ENCODE measurements at regions not wholly inside any gene's neighbourhood (a gene's known extent, or its start where the extent isn't known, plus 50 kb on each side); places are given as distances from the start of the nearest gene placed in this dataset.
"Not testable (repeated sequence)": the region's sequence is repeated elsewhere in the genome, so short reads cannot be mapped to it uniquely, and the experiment has no call there.

DNA sequence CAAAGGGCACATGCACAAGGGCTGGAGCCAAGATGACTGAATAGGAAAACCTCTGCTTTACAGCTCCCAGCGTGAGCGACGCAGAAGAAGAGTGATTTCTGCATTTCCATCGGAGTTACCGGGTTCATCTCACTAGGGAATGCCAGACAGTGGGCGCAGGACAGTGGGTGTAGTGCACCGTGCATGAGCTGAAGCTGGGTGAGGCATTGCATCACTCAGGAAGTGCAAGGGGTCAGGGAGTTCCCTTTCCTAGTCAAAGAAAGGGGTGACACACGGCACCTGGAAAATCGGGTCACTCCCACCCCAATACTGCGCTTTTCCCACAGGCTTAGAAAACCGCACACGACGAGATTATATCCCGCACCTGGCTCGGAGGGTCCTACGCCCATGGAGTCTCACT, 64.5 kb upstream of the HTR1E start:
- H3K4me1 Mint-ChIP-seq; H3K36me3 Mint-ChIP-seq (ENCODE audit: low read depth); DNase-seq; H3K27me3 Mint-ChIP-seq; H3K27ac Mint-ChIP-seq; H3K4me3 Mint-ChIP-seq; POLR2A ChIA-PET; CTCF ChIA-PET: not testable (repeated sequence)
- peaks cover 16% of the 10 kb centered on the region for H3K9me3 Mint-ChIP-seq

DNA sequence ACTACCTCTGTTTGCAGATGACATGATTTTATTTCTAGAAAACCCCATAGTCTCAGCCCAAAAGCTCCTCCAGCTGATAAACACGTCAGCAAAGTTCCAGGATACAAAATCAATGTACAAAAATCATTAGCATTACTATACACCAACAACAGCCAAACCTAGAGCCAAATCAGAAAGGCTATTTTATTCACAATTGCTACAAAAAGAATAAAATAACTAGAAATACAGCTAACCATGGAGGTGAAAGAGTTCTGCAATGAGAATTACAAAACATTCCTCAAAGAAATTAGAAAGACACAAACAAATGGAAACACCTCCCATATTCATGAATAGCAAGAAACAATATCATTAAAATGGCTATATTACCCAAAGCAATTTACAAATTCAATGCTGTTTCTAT, 65.6 kb upstream of the HTR1E start:
- H3K4me1 Mint-ChIP-seq = no peaks in the 10 kb centered on the region
- CTCF ChIA-PET = no interaction called here

DNA sequence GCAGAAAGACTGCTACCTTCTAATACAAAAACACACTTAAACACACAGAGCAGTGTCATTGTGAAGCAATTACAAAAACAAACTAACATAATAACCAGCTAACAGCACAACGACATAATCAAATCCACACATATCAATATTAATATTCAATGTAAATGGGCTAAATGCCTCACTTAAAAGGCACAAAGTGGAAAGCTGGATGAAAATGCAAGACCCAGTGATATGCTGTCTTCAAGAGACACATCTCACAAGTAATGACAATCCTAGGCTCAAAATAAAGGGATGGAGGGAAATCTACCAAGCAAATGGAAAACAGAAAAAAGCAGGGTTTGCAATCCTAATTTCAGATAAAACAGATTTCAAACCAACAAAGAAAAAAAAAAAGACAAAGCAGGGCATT, 67.8 kb upstream of the HTR1E start:
- Mint-ChIP-seq H3K27ac (no peak overlapping the region), H3K4me1 (no peaks in the 10 kb centered on the region), H3K36me3 (ENCODE audit: low read depth) (no peaks in the 10 kb centered on the region), H3K27me3 (no peaks in the 10 kb centered on the region), H3K4me3 (no peak overlapping the region), H3K9me3 (peaks cover 16% of the 10 kb centered on the region)
- CTCF ChIA-PET = no interaction called here
- POLR2A ChIA-PET = no interaction called here
- no peak for DNase-seq

More for the DNA sequence above, 65.6 kb upstream of the HTR1E start:
- Mint-ChIP-seq H3K9me3 (peaks cover 16% of the 10 kb centered on the region), H3K36me3 (ENCODE audit: low read depth) (no peaks in the 10 kb centered on the region), H3K27ac (no peak overlapping the region), H3K27me3 (no peaks in the 10 kb centered on the region), H3K4me3 (no peak overlapping the region)
- no peak for DNase-seq
- POLR2A ChIA-PET = no interaction called here

DNA sequence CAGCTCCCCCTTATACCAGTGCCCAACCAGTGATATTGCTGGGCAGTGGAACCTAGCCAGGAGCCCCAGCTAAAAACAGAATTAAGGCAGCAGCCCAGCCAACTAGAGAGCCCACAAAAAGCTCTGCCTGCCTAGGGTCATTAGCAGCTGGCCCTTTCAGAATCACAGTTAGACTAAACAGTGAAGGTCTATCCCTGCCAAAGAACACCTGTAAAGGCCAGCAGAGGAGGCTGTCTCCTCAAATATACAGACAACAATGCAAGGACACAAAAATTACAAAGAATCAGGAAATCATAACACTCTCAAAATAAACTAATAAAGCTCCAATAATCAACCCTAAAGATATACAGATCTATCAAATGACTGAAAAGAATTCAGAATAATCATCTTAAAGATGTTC, 77.8 kb upstream of the HTR1E start:
- Mint-ChIP-seq H3K27ac (no peak overlapping the region), H3K4me1 (no peaks in the 10 kb centered on the region), H3K9me3 (no peaks in the 10 kb centered on the region), H3K27me3 (no peaks in the 10 kb centered on the region), H3K36me3 (ENCODE audit: low read depth) (no peaks in the 10 kb centered on the region), H3K4me3 (no peak overlapping the region)
- no peak for DNase-seq
- CTCF ChIA-PET = no interaction called here
- POLR2A ChIA-PET = no interaction called here

DNA sequence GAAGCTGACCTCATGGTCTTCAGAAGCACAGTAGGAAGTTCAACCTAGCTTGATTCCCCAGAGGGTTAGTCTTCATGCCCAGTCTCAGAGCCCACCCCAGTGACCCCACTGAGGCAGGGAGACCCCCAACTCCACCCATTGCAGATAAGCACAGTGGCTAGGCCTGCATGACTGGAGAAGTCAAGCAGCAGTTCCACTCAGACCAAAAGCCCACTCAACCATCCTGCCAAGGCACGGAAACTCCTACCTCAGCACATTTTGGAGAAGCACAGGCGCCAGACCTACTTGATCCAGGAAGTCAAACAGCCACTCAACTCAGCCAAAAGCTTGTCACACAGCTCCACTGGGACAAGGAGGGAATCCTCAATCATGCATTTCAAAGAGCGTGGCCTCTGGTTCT, 78.4 kb upstream of the HTR1E start:
- Mint-ChIP-seq H3K27me3 (no peaks in the 10 kb centered on the region), H3K4me3 (no peak overlapping the region), H3K9me3 (no peaks in the 10 kb centered on the region), H3K27ac (no peak overlapping the region), H3K36me3 (ENCODE audit: low read depth) (no peaks in the 10 kb centered on the region), H3K4me1 (no peaks in the 10 kb centered on the region)
- POLR2A ChIA-PET = no interaction called here
- DNase-seq = no peak
- CTCF ChIA-PET = no interaction called here

DNA sequence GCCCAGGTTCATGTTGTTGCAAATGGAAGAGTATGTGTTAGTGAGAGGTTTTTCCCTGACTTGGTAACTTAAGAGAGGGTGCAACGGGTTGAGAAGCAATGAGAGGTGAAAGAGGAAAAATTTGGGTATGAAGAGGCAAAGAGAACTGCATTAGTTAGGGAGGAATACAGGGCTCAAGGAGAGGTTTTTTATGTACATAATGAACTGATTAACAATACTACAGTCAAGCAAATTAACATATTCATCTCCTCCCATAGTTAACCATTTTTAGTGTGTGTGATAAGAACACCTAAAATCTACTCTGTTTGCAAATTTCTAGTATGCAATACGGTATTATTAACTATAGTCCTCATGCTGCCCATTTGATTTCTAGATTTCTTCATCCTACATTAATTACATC, 79.5 kb upstream of the HTR1E start:
- POLR2A ChIA-PET = no interaction called here
- H3K4me3 Mint-ChIP-seq = no peak overlapping the region
- no peaks in the 10 kb centered on the region for H3K4me1 Mint-ChIP-seq
- H3K27ac Mint-ChIP-seq = no peak overlapping the region
- H3K36me3 Mint-ChIP-seq (ENCODE audit: low read depth) = no peaks in the 10 kb centered on the region
- no peak for DNase-seq
- CTCF ChIA-PET = no interaction called here
- no peaks in the 10 kb centered on the region for H3K9me3 Mint-ChIP-seq
- no peaks in the 10 kb centered on the region for H3K27me3 Mint-ChIP-seq

DNA sequence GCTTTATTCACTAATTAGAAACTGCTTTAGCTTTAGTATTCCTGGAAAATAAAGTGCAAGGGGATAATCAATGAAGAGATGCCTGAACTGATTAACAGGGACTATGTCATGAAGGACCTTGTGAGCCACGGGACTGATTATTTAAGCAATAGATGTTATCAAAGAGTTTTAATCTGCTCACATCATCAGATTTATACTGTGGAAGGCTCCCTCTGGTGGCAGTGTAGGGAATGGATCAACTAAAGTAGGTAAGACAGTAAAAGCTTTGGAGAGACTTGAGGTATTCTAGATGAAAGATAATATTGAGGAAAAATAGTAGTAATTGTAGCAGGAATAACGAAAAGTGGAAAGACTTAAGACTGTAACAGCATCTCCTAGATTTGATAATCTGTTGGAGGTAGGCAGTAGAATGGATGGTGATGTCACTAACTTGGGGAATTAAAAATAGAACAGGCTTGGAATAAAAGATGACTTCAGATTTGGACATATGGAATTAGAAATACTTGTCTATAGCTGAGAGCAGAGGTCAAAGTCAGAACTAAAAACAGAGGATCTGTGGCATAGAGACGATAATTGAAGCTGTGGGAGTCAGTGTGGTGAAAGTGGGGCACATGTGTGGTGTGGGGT, 80.3 kb upstream of the HTR1E start:
- Mint-ChIP-seq H3K27ac (no peak overlapping the region), H3K36me3 (ENCODE audit: low read depth) (no peaks in the 10 kb centered on the region), H3K27me3 (no peaks in the 10 kb centered on the region), H3K4me3 (no peak overlapping the region), H3K9me3 (no peaks in the 10 kb centered on the region), H3K4me1 (no peaks in the 10 kb centered on the region)
- peak; percentile 46 for DNase-seq
- ChIA-PET POLR2A (no interaction called here), CTCF (no interaction called here)

DNA sequence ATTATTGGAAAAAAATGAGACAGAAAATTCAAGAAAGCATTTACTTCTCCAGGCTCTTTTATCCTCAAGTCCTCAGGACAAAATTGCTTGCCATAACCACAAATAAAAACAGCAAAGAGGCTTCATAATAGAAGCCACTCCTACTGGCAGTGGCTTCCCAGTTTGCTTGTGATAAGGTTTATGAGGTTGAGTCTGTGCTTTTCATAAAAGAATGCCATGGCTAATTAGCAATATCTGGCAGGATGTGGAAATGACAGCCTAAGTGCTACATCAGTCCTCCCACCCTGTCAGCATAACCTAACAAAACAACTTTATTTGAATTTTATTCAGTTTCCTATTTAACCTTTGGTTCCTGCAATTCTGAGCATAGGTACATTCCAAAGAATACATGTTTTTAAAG, 80.9 kb upstream of the HTR1E start:
- Mint-ChIP-seq H3K4me3 (no peak overlapping the region), H3K36me3 (ENCODE audit: low read depth) (no peaks in the 10 kb centered on the region), H3K27me3 (no peaks in the 10 kb centered on the region), H3K9me3 (no peaks in the 10 kb centered on the region), H3K27ac (no peak overlapping the region), H3K4me1 (no peaks in the 10 kb centered on the region)
- no peak for DNase-seq
- CTCF ChIA-PET = no interaction called here
- POLR2A ChIA-PET = no interaction called here

DNA sequence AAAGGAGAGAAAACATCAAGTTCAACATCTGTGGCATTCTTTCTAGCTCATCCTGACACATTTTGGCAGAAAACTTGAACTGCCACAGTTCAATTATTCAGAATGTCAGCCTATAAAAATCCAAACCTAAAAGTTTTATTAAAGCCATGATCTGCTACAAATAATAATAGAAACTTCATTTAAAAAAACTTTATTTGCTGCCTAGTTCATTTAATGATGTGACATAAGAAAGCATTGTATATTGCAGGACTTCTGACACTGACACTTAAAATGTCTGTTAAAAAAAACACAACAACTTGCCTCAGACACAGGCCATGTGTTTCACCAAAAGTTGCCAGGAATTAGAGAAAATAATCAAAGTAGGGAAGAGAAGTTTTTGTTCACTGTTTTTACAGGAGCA, 88.3 kb upstream of the HTR1E start:
- Mint-ChIP-seq H3K4me3 (no peak overlapping the region), H3K27me3 (no peaks in the 10 kb centered on the region), H3K9me3 (no peaks in the 10 kb centered on the region), H3K4me1 (no peaks in the 10 kb centered on the region), H3K36me3 (ENCODE audit: low read depth) (no peaks in the 10 kb centered on the region), H3K27ac (no peak overlapping the region)
- ChIA-PET CTCF (no interaction called here), POLR2A (no interaction called here)
- DNase-seq = no peak

DNA sequence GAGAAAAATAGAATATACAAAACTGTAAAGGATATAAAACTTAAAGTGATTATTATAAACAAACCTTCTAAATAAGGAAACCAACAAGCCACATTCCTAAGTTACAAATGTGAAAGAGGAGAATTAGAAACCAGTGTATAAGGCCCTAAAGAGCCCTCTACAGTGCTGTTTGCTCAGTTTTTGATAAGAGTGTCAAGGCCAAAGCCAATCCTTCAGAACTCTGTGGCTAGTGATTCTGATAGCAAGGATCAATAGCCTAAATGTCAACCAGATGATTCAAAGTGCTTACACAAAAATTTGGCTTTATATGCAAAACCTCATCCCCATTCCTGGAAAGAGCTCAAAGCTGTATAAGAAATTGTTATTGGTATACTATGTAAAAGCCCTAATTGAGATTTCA, 104.6 kb upstream of the HTR1E start:
- Mint-ChIP-seq H3K27ac (no peak overlapping the region), H3K36me3 (ENCODE audit: low read depth) (no peaks in the 10 kb centered on the region), H3K27me3 (no peaks in the 10 kb centered on the region), H3K9me3 (no peaks in the 10 kb centered on the region), H3K4me3 (no peak overlapping the region), H3K4me1 (no peaks in the 10 kb centered on the region)
- CTCF ChIA-PET = no interaction called here
- POLR2A ChIA-PET = no interaction called here
- no peak for DNase-seq

DNA sequence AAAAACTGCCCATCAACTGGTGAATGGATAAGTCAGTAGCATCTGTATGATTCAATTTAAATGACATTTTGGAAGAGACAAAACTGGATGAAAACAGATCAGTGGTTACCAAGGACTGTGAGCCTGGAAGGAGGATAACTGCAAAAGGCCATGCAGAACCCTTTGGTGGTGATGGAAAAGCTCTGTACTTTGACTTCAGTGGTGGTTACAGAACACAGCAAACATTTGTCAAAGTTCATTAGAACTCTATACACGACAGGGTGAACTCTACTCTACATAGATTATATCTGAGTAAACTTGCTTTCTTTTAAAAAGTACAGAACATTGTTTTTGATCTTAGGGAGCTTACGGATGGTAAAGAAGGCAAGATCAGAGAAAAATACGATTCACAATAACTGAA, 111.9 kb upstream of the HTR1E start:
- no peak overlapping the region for H3K4me3 Mint-ChIP-seq
- DNase-seq = no peak
- CTCF ChIA-PET = no interaction called here
- H3K9me3 Mint-ChIP-seq = no peaks in the 10 kb centered on the region
- no peaks in the 10 kb centered on the region for H3K27me3 Mint-ChIP-seq
- no peak overlapping the region for H3K27ac Mint-ChIP-seq
- no peaks in the 10 kb centered on the region for H3K4me1 Mint-ChIP-seq
- POLR2A ChIA-PET = no interaction called here
- H3K36me3 Mint-ChIP-seq (ENCODE audit: low read depth) = no peaks in the 10 kb centered on the region

DNA sequence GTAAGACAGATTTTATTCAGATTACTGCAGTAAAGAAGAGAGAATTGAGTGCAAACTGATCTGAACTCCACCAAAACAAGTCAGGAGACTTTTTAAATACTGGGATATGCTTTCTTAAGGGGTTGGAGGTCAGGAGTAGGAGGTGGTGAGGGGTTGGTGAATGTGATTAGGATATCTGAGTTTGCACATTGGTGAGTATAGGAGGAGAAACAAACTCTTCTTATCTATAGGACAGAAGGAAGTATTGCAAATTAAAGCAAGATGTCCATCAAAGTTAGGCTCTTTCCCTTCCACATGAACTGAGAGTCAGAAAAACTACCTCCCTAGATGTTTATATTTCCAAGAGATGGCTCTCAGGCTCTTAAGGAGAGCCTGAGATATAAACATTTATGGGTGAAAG, 114.6 kb upstream of the HTR1E start:
- H3K9me3 Mint-ChIP-seq = no peaks in the 10 kb centered on the region
- ChIA-PET POLR2A (no interaction called here), CTCF (no interaction called here)
- H3K27me3 Mint-ChIP-seq = no peaks in the 10 kb centered on the region
- no peaks in the 10 kb centered on the region for H3K4me1 Mint-ChIP-seq
- no peak for DNase-seq
- no peak overlapping the region for H3K27ac Mint-ChIP-seq
- no peaks in the 10 kb centered on the region for H3K36me3 Mint-ChIP-seq (ENCODE audit: low read depth)
- no peak overlapping the region for H3K4me3 Mint-ChIP-seq

DNA sequence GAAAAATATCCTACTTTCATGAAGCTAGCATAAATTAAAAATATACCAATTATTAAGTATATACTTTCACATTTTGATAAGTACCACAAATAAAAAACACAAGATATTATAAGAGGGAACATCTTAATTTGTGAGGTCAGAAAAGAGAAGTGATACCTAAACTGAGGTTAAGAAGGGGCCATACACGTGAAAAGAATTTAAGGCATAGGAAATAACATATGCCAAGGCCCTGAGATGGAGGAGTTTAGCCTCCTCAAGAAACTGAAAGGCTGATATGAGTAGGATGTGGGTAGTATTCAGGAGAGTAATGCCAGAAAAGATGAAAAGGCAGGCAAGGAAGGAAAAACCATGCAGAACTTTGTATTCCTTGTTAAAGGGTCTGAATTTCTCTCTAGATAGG, 116.6 kb upstream of the HTR1E start:
- no peak overlapping the region for H3K4me3 Mint-ChIP-seq
- no peak overlapping the region for H3K27ac Mint-ChIP-seq
- ChIA-PET CTCF (no interaction called here), POLR2A (no interaction called here)
- H3K9me3 Mint-ChIP-seq = no peaks in the 10 kb centered on the region
- no peaks in the 10 kb centered on the region for H3K4me1 Mint-ChIP-seq
- DNase-seq = no peak
- no peaks in the 10 kb centered on the region for H3K27me3 Mint-ChIP-seq
- no peaks in the 10 kb centered on the region for H3K36me3 Mint-ChIP-seq (ENCODE audit: low read depth)

DNA sequence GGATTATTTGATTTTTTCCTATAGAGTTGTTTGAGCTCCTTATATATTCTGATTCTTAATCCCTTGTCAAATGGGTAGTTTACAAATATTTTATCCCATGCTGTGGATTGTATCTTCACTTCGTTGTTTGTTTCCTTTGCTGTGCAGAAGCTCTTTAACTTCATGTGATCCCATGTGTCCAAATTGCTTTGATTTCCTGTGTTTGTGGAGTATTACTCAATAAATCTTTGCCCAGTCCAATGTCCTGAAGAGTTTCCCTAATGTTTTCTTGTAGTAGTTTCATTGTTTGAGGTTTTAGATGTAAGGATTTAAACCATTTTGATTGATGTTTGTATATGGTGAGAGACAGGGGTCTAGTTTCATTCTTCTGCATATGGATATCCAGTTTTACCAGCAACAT, 143.7 kb upstream of the HTR1E start:
- Mint-ChIP-seq H3K4me1 (no peaks in the 10 kb centered on the region), H3K27me3 (no peaks in the 10 kb centered on the region), H3K4me3 (no peak overlapping the region), H3K36me3 (ENCODE audit: low read depth) (no peaks in the 10 kb centered on the region), H3K9me3 (peaks cover 2% of the 10 kb centered on the region), H3K27ac (no peak overlapping the region)
- ChIA-PET POLR2A (no interaction called here), CTCF (no interaction called here)
- no peak for DNase-seq

DNA sequence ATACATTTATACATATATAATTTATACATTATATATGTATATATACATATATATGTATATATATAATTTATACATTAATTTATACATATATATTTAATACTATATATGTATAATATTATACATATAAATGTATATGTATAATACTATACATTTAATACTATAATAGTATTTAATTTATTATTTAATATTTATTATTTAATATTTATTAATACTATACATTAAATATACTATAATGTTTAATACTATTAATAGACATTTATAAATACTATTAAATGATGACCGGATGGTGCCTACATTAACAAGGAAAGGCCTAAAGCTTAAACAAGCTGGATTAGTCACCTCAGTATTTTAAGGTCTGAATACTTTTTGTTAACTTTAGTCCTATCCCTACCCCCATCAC, 145.9 kb upstream of the HTR1E start:
- DNase-seq = no peak
- no peaks in the 10 kb centered on the region for H3K36me3 Mint-ChIP-seq (ENCODE audit: low read depth)
- H3K4me3 Mint-ChIP-seq = no peak overlapping the region
- CTCF ChIA-PET = no interaction called here
- H3K27ac Mint-ChIP-seq = no peak overlapping the region
- no peaks in the 10 kb centered on the region for H3K27me3 Mint-ChIP-seq
- no peaks in the 10 kb centered on the region for H3K9me3 Mint-ChIP-seq
- POLR2A ChIA-PET = no interaction called here
- no peaks in the 10 kb centered on the region for H3K4me1 Mint-ChIP-seq

All from activated CD4-positive, alpha-beta T cell treated with anti-CD3 and anti-CD28 coated beads, Interleukin-2, amount 10 ng/mL, durations not matched to agents 7 days and 5 days (primary cell).